ENCODE measurements at regions not wholly inside any gene's neighbourhood (a gene's known extent, or its start where the extent isn't known, plus 50 kb on each side); places are given as distances from the start of the nearest gene placed in this dataset.
"Not testable (repeated sequence)": the region's sequence is repeated elsewhere in the genome, so short reads cannot be mapped to it uniquely, and the experiment has no call there.

- no peak for DNase-seq
These were observed 59.2 kb upstream of the ADGRB3 start for GRCh38 chr6:68575765-68576439.

- DNase-seq: no peak
These were observed 62.1 kb upstream of the ADGRB3 start for GRCh38 chr6:68572975-68573374.

GRCh38 chr6:68572525-68572924, 62.6 kb upstream of the ADGRB3 start:
- peak in 1 of 5 donors; percentile 7 for DNase-seq

- no peak for DNase-seq
These were observed 75.4 kb upstream of the ADGRB3 start for GRCh38 chr6:68559716-68560115.

- DNase-seq: no peak
These were observed 76.0 kb upstream of the ADGRB3 start for GRCh38 chr6:68559070-68559469.

GRCh38 chr6:68546620-68547019, 88.5 kb upstream of the ADGRB3 start:
- no peak for DNase-seq

- DNase-seq: no peak
These were observed 90.6 kb upstream of the ADGRB3 start for GRCh38 chr6:68544450-68544849.

GRCh38 chr6:68533339-68533795, 101.7 kb upstream of the ADGRB3 start:
- DNase-seq: peak in 1 of 5 donors; percentile 4

- DNase-seq: no peak
These were observed 107.4 kb upstream of the ADGRB3 start for GRCh38 chr6:68527691-68528090.

GRCh38 chr6:68506911-68507310, 128.2 kb upstream of the ADGRB3 start:
- DNase-seq: no peak

- no peak for DNase-seq
These were observed 132.1 kb upstream of the ADGRB3 start for GRCh38 chr6:68502946-68503345.

- no peak for DNase-seq
These were observed 137.2 kb upstream of the ADGRB3 start for GRCh38 chr6:68497927-68498326.

- not testable (repeated sequence) for DNase-seq
These were observed 140.2 kb upstream of the ADGRB3 start for GRCh38 chr6:68494880-68495279.

GRCh38 chr6:68476611-68477010, 158.5 kb upstream of the ADGRB3 start:
- no peak for DNase-seq

GRCh38 chr6:68473433-68474210, 161.5 kb upstream of the ADGRB3 start:
- no peak for DNase-seq

- DNase-seq: no peak
These were observed 166.7 kb upstream of the ADGRB3 start for GRCh38 chr6:68468244-68468884.

- DNase-seq: no peak
These were observed 176.6 kb upstream of the ADGRB3 start for GRCh38 chr6:68458447-68458846.

- no peak for DNase-seq
These were observed 188.0 kb upstream of the ADGRB3 start for GRCh38 chr6:68447112-68447511.

- DNase-seq: no peak
These were observed 189.2 kb upstream of the ADGRB3 start for GRCh38 chr6:68445926-68446325.

GRCh38 chr6:68443704-68444103, 191.4 kb upstream of the ADGRB3 start:
- no peak for DNase-seq

- no peak for DNase-seq
These were observed 207.5 kb upstream of the ADGRB3 start for GRCh38 chr6:68427630-68428029.

GRCh38 chr6:68410021-68410420, 225.1 kb upstream of the ADGRB3 start:
- no peak for DNase-seq

GRCh38 chr6:68400396-68400795, 234.7 kb upstream of the ADGRB3 start:
- no peak for DNase-seq

- DNase-seq: no peak
These were observed 243.1 kb upstream of the ADGRB3 start for GRCh38 chr6:68391953-68392352.

All from T-helper 1 cell (primary cell).